B cell (primary cell): ENCODE measurements at regions not wholly inside any gene's neighbourhood (a gene's known extent, or its start where the extent isn't known, plus 50 kb on each side); places are given as distances from the start of the nearest gene placed in this dataset.

Source experiments
- ATAC-seq: fragments of 200-7000 bp; cut with Tn5 transposase; one replicate; pipeline ENCODE4 v1.10.0; 2021; ENCODE audit warnings: low read depth, mild to moderate bottlenecking, moderate number of reproducible peaks, moderate library complexity
- CTCF ChIA-PET: fragments of 350-600 bp; sonication (Branson Sonifier 250); formaldehyde crosslinking; loops from one replicate; lab custom pipeline; 2021; ENCODE audit warnings: antibody characterized with exemption, inconsistent platforms; lab: Charles Lee
- POLR2A ChIA-PET: fragments of 350-600 bp; sonication (Branson Sonifier 250); formaldehyde crosslinking; loops from one replicate; lab custom pipeline; 2021; ENCODE audit warnings: antibody characterized with exemption; lab: Charles Lee
- DNase-seq: peaks from one replicate; pipeline ENCODE4 v3.0.0; 2013
- H2AFZ ChIP-seq: 2 replicates; pipeline ENCODE4 v1.6.1; 2012; ENCODE audit warnings: mild to moderate bottlenecking, low read depth, low read length; ENCODE audit not compliant: insufficient read depth, poor library complexity, severe bottlenecking
- H3K27ac ChIP-seq, 2 donors: 1 replicate in 1 of 2; 2 replicates in 1 of 2; pipeline ENCODE4 v1.5.1; 2012 to 2013; ENCODE audit warnings: low read length in 2 of 2, mild to moderate bottlenecking in 2 of 2, moderate library complexity in 1 of 2
- H3K27me3 ChIP-seq, 4 experiments: fragments of 200-600 bp in 1 of 4; sonication (generic) in 1 of 4; replicated peaks in 1 of 4; 1 replicate in 2 of 4; 2 replicates in 2 of 4; pipeline versions ENCODE4 v1.6.1 to v1.7.0; 2013 to 2016; ENCODE audit warnings: low read length in 3 of 4, mild to moderate bottlenecking in 2 of 4, mixed read lengths in 1 of 4, moderate library complexity in 1 of 4; ENCODE audit not compliant: insufficient read depth in 4 of 4, control insufficient read depth in 3 of 4; ENCODE audit errors: control extremely low read depth in 1 of 4
- H3K36me3 ChIP-seq, 2 experiments: replicated peaks in 1 of 2; 1 replicate in 1 of 2; 2 replicates in 1 of 2; pipeline versions ENCODE4 v1.6.1 to v1.7.1; 2013; ENCODE audit warnings: low read length in 1 of 2; ENCODE audit not compliant: insufficient read depth in 2 of 2, control insufficient read depth in 1 of 2; ENCODE audit errors: control extremely low read depth in 1 of 2, extremely low read depth in 1 of 2
- H3K4me1 ChIP-seq, 2 donors: fragments of 200-600 bp in 1 of 2; sonication (generic) in 1 of 2; 1 replicate in 1 of 2; 2 replicates in 1 of 2; pipeline versions ENCODE4 v1.5.1 to v1.6.1; 2013 to 2017; ENCODE audit warnings: low read length in 2 of 2; ENCODE audit not compliant: control insufficient read depth in 2 of 2, insufficient read depth in 2 of 2
- H3K4me2 ChIP-seq: replicated peaks from 2 replicates; pipeline ENCODE3; 2012; ENCODE audit warnings: mild to moderate bottlenecking, low read depth, low read length; ENCODE audit not compliant: poor library complexity, severe bottlenecking
- H3K4me3 ChIP-seq, 5 experiments: fragments of 200-600 bp in 1 of 5; sonication (generic) in 1 of 5; 1 replicate in 3 of 5; 2 replicates in 2 of 5; pipeline versions ENCODE4 v1.5.1 to v1.7.0; 2011 to 2016; ENCODE audit warnings: low read length in 4 of 5, mild to moderate bottlenecking in 4 of 5, low read depth in 2 of 5, control low read depth in 1 of 5, moderate library complexity in 1 of 5; ENCODE audit not compliant: insufficient read depth in 1 of 5; ENCODE audit errors: control extremely low read depth in 1 of 5, extremely low read depth in 1 of 5
- H3K79me2 ChIP-seq: fragments of 200-600 bp; sonication (generic); one replicate; pipeline ENCODE4 v1.6.0; 2016; ENCODE audit warnings: low read length; ENCODE audit not compliant: control insufficient read depth, insufficient read depth
- H3K9ac ChIP-seq: fragments of 200-600 bp; sonication (generic); 2 replicates; pipeline ENCODE4 v1.6.1; 2017; ENCODE audit warnings: mild to moderate bottlenecking, low read length, moderate library complexity
- H3K9me3 ChIP-seq, 3 donors: one replicate each; pipeline versions ENCODE4 v1.6.1 to v1.7.1; 2013; ENCODE audit warnings: low read length in 2 of 3; ENCODE audit not compliant: control insufficient read depth in 2 of 3, insufficient read depth in 1 of 3; ENCODE audit errors: control extremely low read depth in 1 of 3
- H4K20me1 ChIP-seq: 2 replicates; pipeline ENCODE4 v1.6.0; 2012; ENCODE audit warnings: mild to moderate bottlenecking, low read length; ENCODE audit not compliant: insufficient read depth, control insufficient read depth, poor library complexity, severe bottlenecking
- H3K27ac Mint-ChIP-seq: one replicate; pipeline ENCODE4 v1.8.0; 2021; ENCODE audit warnings: mixed read lengths
- H3K27me3 Mint-ChIP-seq: one replicate; pipeline ENCODE4 v1.8.0; 2021; ENCODE audit warnings: mixed read lengths
- H3K4me1 Mint-ChIP-seq: one replicate; pipeline ENCODE4 v1.8.0; 2021; ENCODE audit warnings: mixed read lengths
- H3K4me3 Mint-ChIP-seq: one replicate; pipeline ENCODE4 v1.8.0; 2021; ENCODE audit warnings: mixed read lengths
- H3K9me3 Mint-ChIP-seq: one replicate; pipeline ENCODE4 v1.8.0; 2022; ENCODE audit warnings: mixed read lengths; ENCODE audit not compliant: insufficient read depth
- EZH2 ChIP-seq: IDR thresholded peaks from 2 replicates; pipeline ENCODE4 v1.6.1; 2012; ENCODE audit warnings: borderline replicate concordance, low read depth, mild to moderate bottlenecking, moderate library complexity, low read length; ENCODE audit not compliant: insufficient read depth, poor library complexity, severe bottlenecking
- WGBS: methylation state at CpG from one replicate; pipeline ENCODE4 v1.1.5; 2013; ENCODE audit warnings: missing lambda C conversion rate; ENCODE audit not compliant: insufficient coverage; 5-methylcytosine and 5-hydroxymethylcytosine counted together
- intact Hi-C: fragments of 100-400 bp; cut with micrococcal nuclease; formaldehyde crosslinking; loops from one replicate; pipeline ENCODE4 v1.10.0; 2022
- TF ChIP-seq, protein P1 (sequence below): fragments of 200-600 bp; IDR thresholded peaks from one replicate; pipeline ENCODE4 v1.8.0; 2022; ENCODE audit warnings: antibody characterized with exemption, mild to moderate bottlenecking

DNA sequence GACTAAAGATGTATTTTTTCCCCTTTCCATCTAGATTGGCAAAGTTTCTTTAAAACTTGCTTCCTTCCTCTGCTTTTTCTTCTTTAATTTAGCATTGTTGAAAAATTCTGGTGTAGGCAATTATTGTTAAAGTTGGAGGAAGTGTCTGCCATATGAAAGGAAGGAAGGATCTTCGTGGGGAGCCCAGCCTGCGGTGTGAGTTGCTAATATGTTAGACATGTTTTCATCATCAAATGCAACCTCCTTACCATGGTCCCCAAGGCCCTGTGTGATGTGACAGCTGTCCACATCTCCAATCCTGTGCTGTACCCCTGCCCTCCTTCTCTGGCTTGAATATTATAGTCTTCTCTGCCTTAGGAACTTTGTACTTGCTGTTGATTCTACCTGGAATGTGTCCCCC, 81.0 kb upstream of the ZBTB18 start:
- H3K27me3 Mint-ChIP-seq, result peaks cover 29% of the 10 kb centered on the region
- Histone ChIP-seq H3K27ac (no peak overlapping the region), H3K27me3 (peaks cover 0 to 8% (median 3%) of the 10 kb centered on the region in 4 experiments), H3K79me2 (no peaks in the 10 kb centered on the region), H3K9ac (no peak overlapping the region), H3K9me3 (no peaks in the 10 kb centered on the region), H3K4me2 (no peak overlapping the region), H3K4me3 (no peak overlapping the region), H4K20me1 (no peaks in the 10 kb centered on the region), H3K4me1 (no peaks in the 10 kb centered on the region), H2AFZ (no peak overlapping the region), H3K36me3 (no peaks in the 10 kb centered on the region)
- H3K4me3 Mint-ChIP-seq, result no peak overlapping the region
- ATAC-seq, result no peak
- CTCF ChIA-PET, result no interaction called here
- no peak overlapping the region for H3K27ac Mint-ChIP-seq
- DNase-seq, result no peak
- intact Hi-C loops, result no loop called here
- no CpG with 5 or more reads among the region's 2 CpGs for WGBS
- POLR2A ChIA-PET, result no interaction called here
- no peaks in the 10 kb centered on the region for H3K4me1 Mint-ChIP-seq
- TF ChIP-seq EZH2, result no peak
- TF ChIP-seq, protein P1, sequence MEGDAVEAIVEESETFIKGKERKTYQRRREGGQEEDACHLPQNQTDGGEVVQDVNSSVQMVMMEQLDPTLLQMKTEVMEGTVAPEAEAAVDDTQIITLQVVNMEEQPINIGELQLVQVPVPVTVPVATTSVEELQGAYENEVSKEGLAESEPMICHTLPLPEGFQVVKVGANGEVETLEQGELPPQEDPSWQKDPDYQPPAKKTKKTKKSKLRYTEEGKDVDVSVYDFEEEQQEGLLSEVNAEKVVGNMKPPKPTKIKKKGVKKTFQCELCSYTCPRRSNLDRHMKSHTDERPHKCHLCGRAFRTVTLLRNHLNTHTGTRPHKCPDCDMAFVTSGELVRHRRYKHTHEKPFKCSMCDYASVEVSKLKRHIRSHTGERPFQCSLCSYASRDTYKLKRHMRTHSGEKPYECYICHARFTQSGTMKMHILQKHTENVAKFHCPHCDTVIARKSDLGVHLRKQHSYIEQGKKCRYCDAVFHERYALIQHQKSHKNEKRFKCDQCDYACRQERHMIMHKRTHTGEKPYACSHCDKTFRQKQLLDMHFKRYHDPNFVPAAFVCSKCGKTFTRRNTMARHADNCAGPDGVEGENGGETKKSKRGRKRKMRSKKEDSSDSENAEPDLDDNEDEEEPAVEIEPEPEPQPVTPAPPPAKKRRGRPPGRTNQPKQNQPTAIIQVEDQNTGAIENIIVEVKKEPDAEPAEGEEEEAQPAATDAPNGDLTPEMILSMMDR, result no peak
- H3K9me3 Mint-ChIP-seq, result no peaks in the 10 kb centered on the region

DNA sequence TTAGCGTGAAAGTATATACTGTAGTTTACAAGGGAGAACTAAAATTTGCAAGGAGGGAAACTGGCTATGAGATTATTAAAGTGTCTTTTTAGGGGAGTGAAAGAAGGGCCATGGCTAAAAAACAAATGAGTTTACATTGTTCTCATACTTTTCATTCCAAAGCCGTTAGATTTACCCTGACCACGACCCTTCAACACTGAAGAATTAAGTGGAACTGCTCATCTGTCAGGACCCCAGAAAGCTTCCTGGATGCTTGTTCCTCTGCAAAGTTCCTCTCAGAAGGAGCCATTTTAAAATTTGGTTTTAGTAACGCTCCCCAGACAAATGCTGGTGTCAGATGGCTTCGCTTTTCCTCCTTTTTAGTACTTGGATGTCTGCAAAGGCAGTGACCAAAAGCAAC, 82.7 kb upstream of the ZBTB18 start:
- H3K9me3 ChIP-seq, result no peaks in the 10 kb centered on the region
- ATAC-seq, result no peak
- Mint-ChIP-seq H3K27ac (no peak overlapping the region), H3K4me1 (no peaks in the 10 kb centered on the region), H3K9me3 (no peaks in the 10 kb centered on the region), H3K4me3 (no peak overlapping the region), H3K27me3 (peaks cover 28% of the 10 kb centered on the region)
- H3K4me3 ChIP-seq, result no peak overlapping the region
- no peak overlapping the region for H3K4me2 ChIP-seq
- no peak overlapping the region for H3K27ac ChIP-seq
- no peaks in the 10 kb centered on the region for H3K36me3 ChIP-seq
- H3K4me1 ChIP-seq, result no peaks in the 10 kb centered on the region
- WGBS, result 60% methylated on average over 3 of the region's 5 CpGs
- CTCF ChIA-PET, result interaction anchor here (0.6 kb wide), 1 partner anchor 298 kb away, joined by 3 read pairs; no protein-coding TSS in a partner anchor
- POLR2A ChIA-PET, result no interaction called here
- no peak for DNase-seq
- H4K20me1 ChIP-seq, result no peaks in the 10 kb centered on the region
- intact Hi-C loops, result no loop called here
- no peaks in the 10 kb centered on the region for H3K79me2 ChIP-seq
- peaks cover 0 to 3% (median 0%) of the 10 kb centered on the region in 4 experiments for H3K27me3 ChIP-seq
- TF ChIP-seq, protein P1, result no peak
- no peak for TF ChIP-seq EZH2
- no peak overlapping the region for H3K9ac ChIP-seq
- H2AFZ ChIP-seq, result no peak overlapping the region
